Ecto neural progenitor cell (in vitro differentiated cells): ENCODE measurements at regions not wholly inside any gene's neighbourhood (a gene's known extent, or its start where the extent isn't known, plus 50 kb on each side); places are given as distances from the start of the nearest gene placed in this dataset.

ENCODE experiments used
- DNase-seq: peaks from one replicate; pipeline ENCODE4 v3.0.0-alpha.2; 2018; ENCODE audit warnings: low spot score

DNA sequence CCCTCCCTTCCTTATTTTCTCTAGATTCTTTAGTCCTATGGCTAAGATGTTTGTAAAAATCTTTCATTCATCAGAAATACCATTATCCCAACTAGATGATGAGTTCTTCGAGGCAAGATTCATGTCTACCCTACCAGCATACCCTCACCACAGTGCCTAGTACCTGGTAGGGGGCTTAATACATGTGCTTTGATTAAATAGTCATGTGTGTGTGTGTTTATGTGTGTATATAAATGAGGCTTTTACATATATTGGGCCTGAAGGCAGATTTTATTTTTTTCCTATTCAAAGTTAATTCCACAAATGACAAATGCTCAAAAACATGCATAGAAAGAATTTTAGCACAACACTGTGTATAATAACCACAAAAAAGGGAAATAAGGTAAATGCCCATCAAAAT is 193.0 kb upstream of the IRX3 start:
- no peak for DNase-seq

DNA sequence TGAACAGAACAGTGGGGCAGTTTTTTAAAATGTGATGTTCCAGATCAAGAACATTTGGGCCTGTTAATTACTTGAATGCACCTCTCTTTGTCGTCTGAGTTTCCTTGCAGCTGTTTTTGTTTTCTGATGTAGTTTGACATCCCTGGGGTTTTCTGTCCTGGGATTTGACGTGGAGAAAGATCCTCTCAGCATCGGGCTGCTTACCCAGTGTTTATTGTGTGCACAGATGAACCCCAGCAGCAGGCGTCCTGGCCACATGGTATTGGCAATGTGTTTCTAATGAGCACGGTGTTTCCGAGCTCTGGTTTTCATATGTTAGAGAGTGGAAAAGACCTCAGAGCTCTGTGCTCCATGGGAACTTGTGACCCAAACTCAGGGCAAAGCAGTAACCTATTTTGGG is 191.1 kb upstream of the IRX3 start:
- DNase-seq = no peak

- no peak for DNase-seq
These were observed 188.5 kb upstream of the IRX3 start for GRCh38 chr16:54475019-54475601.

DNA sequence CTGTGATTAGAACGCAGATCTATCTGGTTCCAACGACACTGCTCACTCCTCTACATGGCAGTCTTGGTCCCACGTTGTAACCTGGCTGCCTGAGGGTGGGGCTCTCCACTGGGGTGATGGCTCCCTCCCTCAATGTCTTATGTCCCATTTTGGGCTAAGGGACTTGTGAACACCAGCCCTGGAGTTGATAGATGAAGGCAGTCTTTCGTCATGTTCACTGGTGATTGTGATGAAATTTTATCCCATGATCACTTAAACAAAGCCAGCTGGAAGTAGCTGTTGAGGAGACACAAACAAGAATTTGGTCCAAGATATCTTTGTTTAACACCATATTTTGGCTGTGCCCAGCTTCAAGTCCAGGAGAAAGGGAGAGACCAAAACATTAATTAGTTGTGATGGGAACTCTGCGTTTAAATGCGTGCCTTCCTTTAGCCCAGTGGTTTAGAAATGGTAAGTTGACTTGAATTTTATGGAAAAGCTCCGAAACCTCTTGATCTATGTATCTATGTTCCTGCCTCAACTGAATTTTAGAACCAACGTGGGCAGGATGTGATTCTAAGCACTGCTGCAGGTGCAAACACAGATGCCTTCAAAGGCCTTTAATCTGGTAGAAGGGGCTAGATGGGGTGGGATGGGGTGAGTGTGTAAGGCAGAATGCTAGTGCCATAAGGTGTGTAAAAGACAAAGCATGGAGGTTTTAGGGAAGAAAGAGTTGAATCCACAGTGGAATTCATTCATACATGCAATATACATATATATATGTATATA is 186.8 kb upstream of the IRX3 start:
- DNase-seq = no peak

- no peak for DNase-seq
These were observed 180.8 kb upstream of the IRX3 start for GRCh38 chr16:54467398-54467797.

DNA sequence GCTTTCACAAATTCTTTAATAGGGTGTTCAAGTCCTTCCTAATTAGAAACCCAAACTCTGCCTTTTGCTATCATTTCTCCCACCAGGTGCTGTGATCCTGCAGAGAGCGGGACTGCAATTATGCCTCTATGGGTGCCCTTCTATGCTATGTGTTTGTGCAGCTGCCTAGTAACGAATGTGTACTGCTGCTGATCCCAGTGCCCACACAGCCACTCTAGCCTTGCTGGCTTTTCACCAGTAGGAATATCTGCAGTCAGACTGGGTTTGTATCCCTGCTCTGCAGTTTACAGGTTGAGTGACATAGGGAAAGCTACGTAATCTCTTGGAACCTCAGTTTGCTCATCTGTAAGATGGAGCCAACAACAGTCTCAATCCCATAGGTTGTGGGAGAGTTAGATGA is 179.6 kb upstream of the IRX3 start:
- DNase-seq = no peak

GRCh38 chr16:54465063-54465462 is 178.5 kb upstream of the IRX3 start:
- no peak for DNase-seq

DNA sequence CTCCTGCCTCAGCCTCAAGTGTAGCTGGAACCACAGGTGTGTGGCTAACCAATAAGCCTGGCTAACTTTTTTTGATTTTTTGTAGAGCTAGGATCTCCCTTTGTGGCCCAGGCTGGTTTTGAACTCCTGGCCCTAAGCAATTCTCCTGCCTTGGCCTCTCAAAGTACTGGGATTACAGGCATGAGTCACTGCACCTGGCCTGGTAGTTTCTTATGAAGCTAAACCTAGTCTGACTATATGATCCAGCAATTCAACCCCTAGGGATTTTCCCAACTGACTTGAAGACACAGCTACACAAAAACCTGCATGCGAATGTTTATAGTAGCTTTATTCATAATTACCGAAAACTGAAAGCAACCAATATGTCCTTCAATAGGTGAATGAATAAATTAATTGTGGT is 176.2 kb upstream of the IRX3 start:
- no peak for DNase-seq

- DNase-seq = no peak
These were observed 175.6 kb upstream of the IRX3 start for GRCh38 chr16:54462151-54462651.

DNA sequence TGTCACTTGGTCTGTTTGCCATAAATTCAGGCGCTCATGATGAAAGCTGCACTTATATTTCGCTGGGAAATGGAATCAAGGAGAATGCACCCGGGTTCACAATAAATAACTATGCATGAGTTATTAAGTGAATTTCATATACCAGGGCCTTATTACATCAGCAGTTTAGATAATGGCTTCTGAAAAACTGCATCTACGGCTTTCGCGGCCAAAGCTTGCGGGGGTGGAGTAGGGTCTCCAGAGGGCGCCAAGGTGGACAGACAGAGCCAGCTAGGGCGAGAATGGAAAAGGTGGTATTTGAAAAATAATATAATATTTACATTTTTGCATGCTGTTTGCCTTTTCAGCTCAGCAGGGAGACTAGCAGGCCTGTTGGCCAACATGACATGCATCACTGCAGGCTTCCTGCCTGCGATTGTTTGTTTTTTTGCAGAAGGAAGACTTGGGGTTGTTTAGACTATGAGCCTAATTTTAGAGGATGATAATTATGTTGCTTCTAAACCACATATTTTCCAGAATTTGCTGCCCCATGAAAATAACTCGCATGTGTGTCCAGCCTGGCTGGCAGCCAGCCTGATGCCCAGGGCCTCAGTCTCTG is 173.8 kb upstream of the IRX3 start:
- no peak for DNase-seq

- no peak for DNase-seq
These were observed 173.1 kb upstream of the IRX3 start for GRCh38 chr16:54459509-54460262.

DNA sequence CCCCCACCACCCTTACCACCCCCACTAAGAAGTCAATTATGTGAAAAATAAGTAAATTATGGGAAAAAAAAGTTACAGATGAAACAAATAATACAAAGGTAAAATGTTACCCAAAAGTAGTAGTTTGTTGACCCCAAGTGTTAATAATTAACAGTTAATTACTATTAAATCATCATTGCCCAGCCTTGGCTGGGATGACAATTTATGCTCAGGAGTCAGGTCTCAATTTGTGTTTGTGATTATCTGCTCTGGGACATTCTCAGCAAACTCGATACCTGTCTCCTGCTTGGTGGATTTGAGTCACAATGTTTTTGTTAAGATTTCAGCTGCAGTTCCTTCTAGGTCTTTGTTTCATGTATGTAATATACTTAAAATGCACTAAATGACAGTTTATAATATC is 172.3 kb upstream of the IRX3 start:
- no peak for DNase-seq

DNA sequence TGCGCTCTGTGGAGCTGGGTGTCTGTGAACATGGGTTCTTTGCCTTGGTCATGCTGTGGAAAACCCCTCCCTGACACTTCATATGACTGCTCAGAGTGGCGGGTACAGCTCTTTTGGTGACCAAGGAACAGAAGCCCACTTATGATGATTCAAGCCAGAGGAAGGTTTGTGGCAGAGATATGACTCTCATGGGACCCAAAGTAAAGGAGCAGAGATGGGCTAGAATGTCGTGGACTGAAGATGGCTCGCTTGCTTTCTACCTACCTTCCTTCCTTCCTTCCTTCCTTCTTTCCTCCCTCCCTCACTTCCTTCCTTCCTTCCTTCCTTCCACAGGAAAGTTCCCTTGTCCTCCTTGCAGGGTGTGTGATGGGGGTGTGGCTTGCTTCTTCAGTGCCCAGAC is 169.7 kb upstream of the IRX3 start:
- no peak for DNase-seq

- DNase-seq = no peak
These were observed 168.6 kb upstream of the IRX3 start for GRCh38 chr16:54455030-54455725.

DNA sequence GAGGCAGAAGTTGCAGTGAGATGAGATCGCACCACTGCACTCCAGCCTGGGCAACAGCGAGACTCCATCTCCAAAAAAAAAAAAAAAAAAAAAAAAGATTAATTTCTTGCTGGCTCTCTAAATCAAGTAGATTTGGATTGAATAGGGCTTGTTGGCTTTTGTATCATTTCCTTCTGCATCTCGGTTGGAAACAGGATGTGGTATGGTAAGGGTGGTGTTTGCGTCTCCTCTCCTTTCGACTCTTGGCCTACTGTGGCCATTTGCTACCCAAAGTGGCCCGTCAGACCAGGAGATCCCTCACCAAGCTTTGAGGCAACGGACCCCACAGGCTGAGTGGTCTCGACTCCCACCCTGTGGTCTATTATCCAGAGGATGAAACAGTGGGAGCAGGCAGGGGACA is 168.0 kb upstream of the IRX3 start:
- no peak for DNase-seq

DNA sequence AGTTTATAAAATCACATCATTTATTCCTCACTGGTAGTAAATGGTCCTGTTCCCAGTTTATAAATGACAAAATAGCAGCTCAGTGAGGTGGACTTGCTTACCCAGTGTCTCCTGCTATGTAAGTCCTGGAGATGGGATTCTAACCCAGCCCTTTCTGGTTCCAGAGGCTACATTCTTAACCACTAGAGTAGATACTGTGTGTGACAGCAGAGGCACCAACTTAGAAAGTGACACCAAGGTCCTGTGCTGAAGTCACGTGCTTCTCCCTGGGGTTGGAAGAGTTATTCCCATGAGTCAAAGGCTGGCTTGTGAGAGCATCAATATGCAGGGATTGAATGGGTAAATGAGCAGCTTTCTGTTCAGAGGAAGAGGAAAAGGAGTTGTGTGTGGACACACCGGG is 167.3 kb upstream of the IRX3 start:
- DNase-seq = no peak

- DNase-seq = no peak
These were observed 161.2 kb upstream of the IRX3 start for GRCh38 chr16:54447576-54448440.

DNA sequence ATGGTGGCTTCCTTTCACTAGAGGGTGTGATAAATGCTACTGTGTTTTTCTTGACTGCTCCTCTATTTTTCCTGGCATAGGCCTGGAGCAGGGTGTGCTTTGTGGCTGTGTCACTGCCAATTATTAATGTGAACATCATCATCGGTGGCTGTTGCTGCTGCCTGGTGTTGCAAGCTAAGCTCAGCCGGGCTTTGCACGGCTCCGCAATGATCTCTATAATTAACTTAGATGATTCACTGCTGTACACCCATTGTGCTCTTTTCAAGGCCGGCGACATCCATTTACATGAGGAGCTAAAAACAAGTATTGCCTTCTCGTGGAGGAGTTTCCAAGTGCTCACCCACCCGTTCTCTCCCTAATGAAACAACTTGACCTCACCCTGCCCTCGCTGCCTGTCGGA is 160.1 kb upstream of the IRX3 start:
- no peak for DNase-seq

- no peak for DNase-seq
These were observed 158.4 kb upstream of the IRX3 start for GRCh38 chr16:54444851-54445458.

- DNase-seq = no peak
These were observed 157.3 kb upstream of the IRX3 start for GRCh38 chr16:54443839-54444238.

DNA sequence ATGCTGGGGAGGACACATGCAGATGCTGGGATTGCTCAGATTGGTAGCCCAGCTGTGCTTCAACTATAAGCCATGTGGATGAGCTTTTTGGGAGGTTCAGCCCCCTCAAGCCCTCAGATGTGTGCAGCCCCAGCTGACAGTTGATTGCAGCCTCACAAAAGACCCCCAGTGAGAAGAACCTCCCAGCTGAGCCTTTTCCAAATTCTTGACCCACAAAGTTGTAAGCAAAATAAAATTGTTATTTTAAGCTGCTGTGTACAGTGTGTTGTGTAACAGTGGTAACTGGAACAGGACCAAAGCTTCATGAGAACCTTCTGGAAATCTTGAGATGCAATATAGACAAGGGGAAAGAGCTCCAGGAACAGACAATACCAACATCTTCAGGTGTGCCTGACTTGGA is 156.8 kb upstream of the IRX3 start:
- DNase-seq = no peak
